ENCODE measurements at regions not wholly inside any gene's neighbourhood (a gene's known extent, or its start where the extent isn't known, plus 50 kb on each side); places are given as distances from the start of the nearest gene placed in this dataset.

DNA sequence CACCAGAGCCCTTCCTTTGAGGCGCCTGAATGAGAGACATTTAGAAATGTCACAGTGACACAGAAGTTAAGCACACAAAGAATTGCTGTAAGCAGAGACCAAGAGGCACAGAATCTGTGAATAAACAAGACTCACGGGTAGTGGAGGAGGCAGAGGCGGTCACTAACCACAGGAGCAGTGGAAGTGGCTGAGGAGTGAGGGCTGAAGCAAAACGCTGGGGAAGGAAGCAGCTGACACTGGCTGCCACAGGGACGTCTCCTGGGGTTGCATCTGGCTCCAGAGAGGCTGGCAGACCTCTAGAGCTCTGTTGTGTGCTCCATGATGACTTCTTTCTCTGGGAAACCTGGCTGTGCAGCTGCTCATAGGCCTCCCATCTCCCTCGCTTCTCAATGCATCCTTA, 65.0 kb upstream of the SLC2A12 start:
- DNase-seq (ENCODE audit: low read depth): no peak

GRCh38 chr6:134115715-134116074, 63.3 kb upstream of the SLC2A12 start:
- DNase-seq (ENCODE audit: low read depth): no peak

GRCh38 chr6:134114918-134115714, 62.7 kb upstream of the SLC2A12 start:
- DNase-seq (ENCODE audit: low read depth): no peak

DNA sequence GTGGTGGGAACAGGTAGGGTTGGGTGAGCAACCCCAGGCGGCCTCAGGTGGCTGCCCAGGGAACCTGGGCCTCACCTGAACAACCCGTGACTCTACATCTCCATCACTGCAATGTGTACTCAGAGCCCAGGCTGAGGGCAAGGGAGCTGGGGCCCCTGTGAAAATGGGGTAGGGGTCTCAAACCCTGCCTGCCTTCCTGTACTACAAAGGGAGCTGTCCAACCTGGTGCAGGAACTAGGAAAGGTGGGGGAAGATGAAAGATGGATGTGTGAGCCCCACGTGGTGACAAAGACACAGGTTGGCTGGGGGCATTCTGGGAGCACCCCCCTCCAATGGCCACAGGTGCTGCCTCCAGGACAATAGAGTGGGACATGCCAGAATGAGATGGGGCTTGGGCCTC, 62.1 kb upstream of the SLC2A12 start:
- no peak for DNase-seq (ENCODE audit: low read depth)

DNA sequence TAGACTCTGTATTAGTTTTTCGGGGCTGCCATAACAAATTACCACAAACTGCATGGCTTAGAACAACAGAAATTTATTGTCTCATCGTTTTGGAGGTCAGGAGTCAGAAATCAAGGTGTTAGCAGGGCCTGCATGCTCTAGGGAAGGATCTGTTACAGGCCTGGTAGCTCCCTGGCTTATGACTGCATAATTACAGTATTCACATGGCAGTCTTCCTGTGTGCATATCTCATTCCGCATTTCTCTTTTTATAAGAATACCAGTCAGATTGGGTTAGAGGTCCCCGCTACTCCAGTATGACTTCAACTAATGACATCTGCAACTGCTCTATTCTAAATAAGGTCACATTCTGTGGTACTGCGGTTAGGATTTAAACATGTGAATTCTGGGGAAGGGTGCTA, 59.3 kb upstream of the SLC2A12 start:
- no peak for DNase-seq (ENCODE audit: low read depth)

GRCh38 chr6:134111062-134111677, 58.7 kb upstream of the SLC2A12 start:
- peak; percentile 55 for DNase-seq (ENCODE audit: low read depth)

DNA sequence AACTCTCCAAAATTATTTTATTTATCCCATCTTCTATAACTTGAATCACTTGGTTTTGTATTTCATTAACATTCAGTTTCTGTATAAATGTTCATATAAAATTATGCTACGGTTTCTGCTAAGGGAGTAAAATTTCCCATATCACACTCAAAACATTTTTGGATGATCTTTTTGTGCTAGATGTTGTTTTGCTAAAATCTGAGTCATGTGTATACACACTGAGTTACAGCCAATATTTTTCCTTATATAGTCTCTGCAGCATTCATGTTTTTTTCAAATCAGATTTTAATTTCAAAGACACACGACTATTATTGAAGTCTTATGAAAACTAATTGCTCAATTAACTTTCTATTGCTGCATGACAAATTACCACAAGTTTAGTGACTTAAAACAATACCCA, 54.3 kb upstream of the SLC2A12 start:
- no peak for DNase-seq (ENCODE audit: low read depth)

- DNase-seq (ENCODE audit: low read depth): no peak
Measured at GRCh38 chr6:134105940-134106339, 53.5 kb upstream of the SLC2A12 start.

- no peak for DNase-seq (ENCODE audit: low read depth)
Measured at GRCh38 chr6:134103006-134103405, 50.6 kb upstream of the SLC2A12 start.
